GM18907 (cell line): ENCODE measurements at regions not wholly inside any gene's neighbourhood (a gene's known extent, or its start where the extent isn't known, plus 50 kb on each side); places are given as distances from the start of the nearest gene placed in this dataset.

Experiments used
- ATAC-seq: cut with Tn5 transposase; IDR thresholded peaks from one replicate; pipeline ENCODE4 v1.9.1; 2021; ENCODE audit warnings: mild to moderate bottlenecking, moderate library complexity; ENCODE audit not compliant: unreplicated experiment

- no peak for ATAC-seq
Observed at GRCh38 chr5:88489364-88489763, 220.7 kb upstream of the TMEM161B start.

GRCh38 chr5:88488561-88488960 lies 219.9 kb upstream of the TMEM161B start:
- ATAC-seq: no peak

- no peak for ATAC-seq
Observed at GRCh38 chr5:88488130-88488529, 219.5 kb upstream of the TMEM161B start.

- ATAC-seq: no peak
Observed at GRCh38 chr5:88487066-88487465, 218.4 kb upstream of the TMEM161B start.

- ATAC-seq: no peak
Observed at GRCh38 chr5:88486431-88486830, 217.8 kb upstream of the TMEM161B start.

- no peak for ATAC-seq
Observed at GRCh38 chr5:88485531-88485930, 216.9 kb upstream of the TMEM161B start.

GRCh38 chr5:88483964-88484672 lies 215.5 kb upstream of the TMEM161B start:
- no peak for ATAC-seq

GRCh38 chr5:88480801-88481499 lies 212.3 kb upstream of the TMEM161B start:
- no peak for ATAC-seq

- no peak for ATAC-seq
Observed at GRCh38 chr5:88480245-88480644, 211.6 kb upstream of the TMEM161B start.

- no peak for ATAC-seq
Observed at GRCh38 chr5:88474574-88474973, 205.9 kb upstream of the TMEM161B start.

- no peak for ATAC-seq
Observed at GRCh38 chr5:88470745-88471144, 202.1 kb upstream of the TMEM161B start.

GRCh38 chr5:88459971-88460370 lies 191.3 kb upstream of the TMEM161B start:
- no peak for ATAC-seq

GRCh38 chr5:88452820-88453219 lies 184.2 kb upstream of the TMEM161B start:
- ATAC-seq: no peak

- ATAC-seq: no peak
Observed at GRCh38 chr5:88450239-88450638, 181.6 kb upstream of the TMEM161B start.

GRCh38 chr5:88438006-88438405 lies 169.4 kb upstream of the TMEM161B start:
- no peak for ATAC-seq

- ATAC-seq: no peak
Observed at GRCh38 chr5:88436290-88436689, 167.6 kb upstream of the TMEM161B start.

- ATAC-seq: no peak
Observed at GRCh38 chr5:88428633-88429032, 160.0 kb upstream of the TMEM161B start.

- ATAC-seq: no peak
Observed at GRCh38 chr5:88426441-88426840, 157.8 kb upstream of the TMEM161B start.

GRCh38 chr5:88425124-88425523 lies 156.5 kb upstream of the TMEM161B start:
- ATAC-seq: no peak

GRCh38 chr5:88419931-88420330 lies 151.3 kb upstream of the TMEM161B start:
- ATAC-seq: no peak

GRCh38 chr5:88407341-88407740 lies 138.7 kb upstream of the TMEM161B start:
- ATAC-seq: no peak

GRCh38 chr5:88405783-88406182 lies 137.1 kb upstream of the TMEM161B start:
- no peak for ATAC-seq

GRCh38 chr5:88404405-88404804 lies 135.8 kb upstream of the TMEM161B start:
- ATAC-seq: no peak
